ENCODE measurements at regions not wholly inside any gene's neighbourhood (a gene's known extent, or its start where the extent isn't known, plus 50 kb on each side); places are given as distances from the start of the nearest gene placed in this dataset.

DNA sequence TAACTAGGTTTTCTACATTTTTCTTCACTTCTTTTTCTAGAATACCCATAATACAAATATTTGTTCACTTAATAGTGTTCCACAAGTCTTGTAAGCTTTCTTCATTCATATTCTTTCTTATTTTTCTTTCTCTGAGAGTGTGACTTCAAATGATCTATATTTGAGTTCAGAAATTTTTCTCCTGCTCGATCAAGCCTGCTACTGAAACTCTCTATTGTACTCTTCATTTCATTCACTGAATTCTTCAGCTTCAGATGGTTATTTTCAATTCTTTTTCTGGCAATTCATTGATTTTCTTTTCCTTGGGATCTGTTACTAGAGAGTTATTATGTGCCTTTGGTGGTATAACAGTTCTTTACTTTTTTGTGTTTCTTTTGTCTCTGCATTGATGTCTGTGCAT, 82.5 kb upstream of the CAMK1G start:
- Histone ChIP-seq H3K4me3 (ENCODE audit: low read depth, low read length) (no peak overlapping the region), H3K9me3 (peaks cover 15% of the 10 kb centered on the region), H3K4me1 (no peaks in the 10 kb centered on the region), H3K36me3 (ENCODE audit: control insufficient read depth, insufficient read depth, low read length) (no peaks in the 10 kb centered on the region), H3K27me3 (replicated peaks; ENCODE audit: control insufficient read depth, insufficient read depth, low read length) (no peaks in the 10 kb centered on the region)
- H3K4me1 Mint-ChIP-seq (ENCODE audit: low read depth, unreplicated experiment), result no peaks in the 10 kb centered on the region
- peaks cover 41% of the 10 kb centered on the region for H3K9me3 Mint-ChIP-seq (ENCODE audit: unreplicated experiment)
- H3K27me3 Mint-ChIP-seq (ENCODE audit: insufficient read depth, unreplicated experiment), result peaks cover 3% of the 10 kb centered on the region
- DNase-seq, result no peak
- no peaks in the 10 kb centered on the region for H3K36me3 Mint-ChIP-seq (ENCODE audit: insufficient read depth, unreplicated experiment)
- no TSS peak for BruUV-seq (replicated peaks)
- TF ChIP-seq, protein P1, sequence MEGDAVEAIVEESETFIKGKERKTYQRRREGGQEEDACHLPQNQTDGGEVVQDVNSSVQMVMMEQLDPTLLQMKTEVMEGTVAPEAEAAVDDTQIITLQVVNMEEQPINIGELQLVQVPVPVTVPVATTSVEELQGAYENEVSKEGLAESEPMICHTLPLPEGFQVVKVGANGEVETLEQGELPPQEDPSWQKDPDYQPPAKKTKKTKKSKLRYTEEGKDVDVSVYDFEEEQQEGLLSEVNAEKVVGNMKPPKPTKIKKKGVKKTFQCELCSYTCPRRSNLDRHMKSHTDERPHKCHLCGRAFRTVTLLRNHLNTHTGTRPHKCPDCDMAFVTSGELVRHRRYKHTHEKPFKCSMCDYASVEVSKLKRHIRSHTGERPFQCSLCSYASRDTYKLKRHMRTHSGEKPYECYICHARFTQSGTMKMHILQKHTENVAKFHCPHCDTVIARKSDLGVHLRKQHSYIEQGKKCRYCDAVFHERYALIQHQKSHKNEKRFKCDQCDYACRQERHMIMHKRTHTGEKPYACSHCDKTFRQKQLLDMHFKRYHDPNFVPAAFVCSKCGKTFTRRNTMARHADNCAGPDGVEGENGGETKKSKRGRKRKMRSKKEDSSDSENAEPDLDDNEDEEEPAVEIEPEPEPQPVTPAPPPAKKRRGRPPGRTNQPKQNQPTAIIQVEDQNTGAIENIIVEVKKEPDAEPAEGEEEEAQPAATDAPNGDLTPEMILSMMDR (IDR thresholded peaks at IDR 0.05; ENCODE audit: insufficient read depth in 1 of 2, low read depth in 1 of 2, low read length in 1 of 2, severe bottlenecking in 1 of 2, unreplicated experiment in 1 of 2), result no peak
- intact Hi-C loops (cut with micrococcal nuclease; ENCODE audit: unreplicated experiment), result no loop called here
- no peak overlapping the region for H3K4me3 Mint-ChIP-seq (ENCODE audit: unreplicated experiment)
- CTCF ChIA-PET, result no interaction called here
- POLR2A ChIA-PET, result no interaction called here
- H3K27ac Mint-ChIP-seq (ENCODE audit: unreplicated experiment), result no peak overlapping the region

DNA sequence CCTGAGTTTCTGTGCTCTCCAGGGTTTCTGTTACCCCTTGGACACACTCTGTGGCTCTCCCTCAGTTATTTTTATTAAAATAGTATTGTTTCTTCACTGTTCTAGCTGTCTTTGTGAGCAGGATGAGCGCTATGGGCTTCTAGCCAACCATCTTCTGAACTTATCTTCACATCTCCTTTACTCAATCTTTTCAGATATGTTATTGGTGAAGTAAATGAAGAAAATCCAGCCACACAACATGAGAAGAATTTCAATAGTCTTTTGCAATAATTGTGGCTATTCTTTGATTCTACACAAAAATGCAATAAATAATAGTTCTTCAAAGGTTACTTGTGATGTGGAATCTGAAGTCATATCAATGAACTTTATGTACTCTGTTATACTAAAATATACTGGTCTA, 80.3 kb upstream of the CAMK1G start:
- TF ChIP-seq, protein P1 (IDR thresholded peaks at IDR 0.05; ENCODE audit: insufficient read depth in 1 of 2, low read depth in 1 of 2, low read length in 1 of 2, severe bottlenecking in 1 of 2, unreplicated experiment in 1 of 2), result no peak
- no peaks in the 10 kb centered on the region for H3K36me3 ChIP-seq (ENCODE audit: control insufficient read depth, insufficient read depth, low read length)
- no peaks in the 10 kb centered on the region for H3K36me3 Mint-ChIP-seq (ENCODE audit: insufficient read depth, unreplicated experiment)
- H3K4me1 Mint-ChIP-seq (ENCODE audit: low read depth, unreplicated experiment), result no peaks in the 10 kb centered on the region
- no peaks in the 10 kb centered on the region for H3K27me3 ChIP-seq (replicated peaks; ENCODE audit: control insufficient read depth, insufficient read depth, low read length)
- H3K4me1 ChIP-seq, result no peaks in the 10 kb centered on the region
- no peak overlapping the region for H3K4me3 Mint-ChIP-seq (ENCODE audit: unreplicated experiment)
- intact Hi-C loops (cut with micrococcal nuclease; ENCODE audit: unreplicated experiment), result no loop called here
- POLR2A ChIA-PET, result no interaction called here
- H3K9me3 ChIP-seq, result peaks cover 10% of the 10 kb centered on the region; the same call in 1 of the 2 replicates
- CTCF ChIA-PET, result no interaction called here
- DNase-seq, result no peak
- H3K27me3 Mint-ChIP-seq (ENCODE audit: insufficient read depth, unreplicated experiment), result no peaks in the 10 kb centered on the region
- BruUV-seq (replicated peaks), result no TSS peak
- peaks cover 23% of the 10 kb centered on the region for H3K9me3 Mint-ChIP-seq (ENCODE audit: unreplicated experiment)
- H3K27ac Mint-ChIP-seq (ENCODE audit: unreplicated experiment), result no peak overlapping the region
- H3K4me3 ChIP-seq (ENCODE audit: low read depth, low read length), result no peak overlapping the region

DNA sequence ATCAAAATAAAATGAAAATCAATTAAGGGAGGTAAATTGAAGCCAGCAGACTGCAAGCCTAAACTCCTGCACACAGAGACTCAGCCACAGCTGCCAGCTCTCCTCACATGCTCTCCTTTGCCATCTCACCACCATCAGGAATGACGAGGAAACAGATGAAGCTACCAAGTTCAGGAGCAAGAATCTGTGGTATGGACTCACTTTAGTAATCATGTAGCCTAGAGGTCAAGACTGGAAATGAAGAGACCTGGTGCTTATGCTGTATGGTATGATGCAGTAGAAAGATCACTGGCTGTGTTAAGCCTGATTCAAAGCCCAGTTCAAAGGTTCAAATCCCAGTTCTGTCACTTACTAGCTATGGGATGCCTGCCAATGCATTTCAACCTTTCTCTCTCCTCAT, 78.9 kb upstream of the CAMK1G start:
- no peak for DNase-seq
- ChIA-PET POLR2A (no interaction called here), CTCF (no interaction called here)
- H3K27me3 ChIP-seq (replicated peaks; ENCODE audit: control insufficient read depth, insufficient read depth, low read length), result no peaks in the 10 kb centered on the region
- Mint-ChIP-seq H3K9me3 (ENCODE audit: unreplicated experiment) (peaks cover 20% of the 10 kb centered on the region), H3K27ac (ENCODE audit: unreplicated experiment) (no peak overlapping the region), H3K36me3 (ENCODE audit: insufficient read depth, unreplicated experiment) (no peaks in the 10 kb centered on the region), H3K4me1 (ENCODE audit: low read depth, unreplicated experiment) (no peaks in the 10 kb centered on the region), H3K27me3 (ENCODE audit: insufficient read depth, unreplicated experiment) (no peaks in the 10 kb centered on the region), H3K4me3 (ENCODE audit: unreplicated experiment) (no peak overlapping the region)
- TF ChIP-seq, protein P1 (IDR thresholded peaks at IDR 0.05; ENCODE audit: insufficient read depth in 1 of 2, low read depth in 1 of 2, low read length in 1 of 2, severe bottlenecking in 1 of 2, unreplicated experiment in 1 of 2), result no peak
- no peaks in the 10 kb centered on the region for H3K4me1 ChIP-seq
- H3K36me3 ChIP-seq (ENCODE audit: control insufficient read depth, insufficient read depth, low read length), result no peaks in the 10 kb centered on the region
- H3K4me3 ChIP-seq (ENCODE audit: low read depth, low read length), result no peak overlapping the region
- BruUV-seq (replicated peaks), result no TSS peak
- intact Hi-C loops (cut with micrococcal nuclease; ENCODE audit: unreplicated experiment), result no loop called here
- H3K9me3 ChIP-seq, result peaks cover 10% of the 10 kb centered on the region; the same call in 1 of the 2 replicates

Data from Caco-2 (cell line).